Hepatocyte (in vitro differentiated cells): ENCODE measurements at regions not wholly inside any gene's neighbourhood (a gene's known extent, or its start where the extent isn't known, plus 50 kb on each side); places are given as distances from the start of the nearest gene placed in this dataset.

ENCODE experiments used
- DNase-seq: peaks from one replicate; pipeline ENCODE4 v3.0.0-alpha.2; 2016; ENCODE audit warnings: low spot score
- H2AFZ ChIP-seq: fragments of 200-600 bp; sonication (generic); 2 replicates; pipeline ENCODE4 v1.6.0; 2016; ENCODE audit warnings: antibody characterized with exemption, mild to moderate bottlenecking
- H3K27ac ChIP-seq: fragments of 200-600 bp; sonication (generic); 2 replicates; pipeline ENCODE4 v1.5.1; 2016; ENCODE audit warnings: mild to moderate bottlenecking
- H3K27me3 ChIP-seq: fragments of 200-600 bp; sonication (generic); 2 replicates; pipeline ENCODE4 v1.6.1; 2016
- H3K36me3 ChIP-seq: fragments of 200-600 bp; sonication (generic); replicated peaks from 2 replicates; pipeline ENCODE4 v1.5.1; 2016; ENCODE audit warnings: low read depth; ENCODE audit not compliant: insufficient read depth
- H3K4me1 ChIP-seq: fragments of 200-600 bp; sonication (generic); 2 replicates; pipeline ENCODE4 v1.5.1; 2016; ENCODE audit warnings: mild to moderate bottlenecking, moderate library complexity; ENCODE audit not compliant: insufficient read depth
- H3K4me2 ChIP-seq: fragments of 200-600 bp; sonication (generic); 2 replicates; pipeline ENCODE4 v1.6.0; 2016
- H3K4me3 ChIP-seq: fragments of 200-600 bp; sonication (generic); 2 replicates; pipeline ENCODE4 v1.5.1; 2016; ENCODE audit warnings: mild to moderate bottlenecking
- H3K79me2 ChIP-seq: fragments of 200-600 bp; sonication (generic); 2 replicates; pipeline ENCODE4 v1.6.0; 2017; ENCODE audit warnings: mild to moderate bottlenecking
- H3K9me2 ChIP-seq: fragments of 200-600 bp; sonication (generic); replicated peaks from 2 replicates; pipeline ENCODE4 v1.6.0; 2017; ENCODE audit warnings: mild to moderate bottlenecking; ENCODE audit not compliant: insufficient read depth
- H3K9me3 ChIP-seq: fragments of 200-600 bp; sonication (generic); 2 replicates; pipeline ENCODE4 v1.5.1; 2016; ENCODE audit warnings: low read depth, mild to moderate bottlenecking
- H4K20me1 ChIP-seq: fragments of 200-600 bp; sonication (generic); 2 replicates; pipeline ENCODE4 v1.6.0; 2016; ENCODE audit warnings: mild to moderate bottlenecking; ENCODE audit not compliant: insufficient read depth, poor library complexity, severe bottlenecking
- EZH2 ChIP-seq: fragments of 200-600 bp; sonication (generic); IDR thresholded peaks from 2 replicates; pipeline ENCODE4 v1.6.1; 2016; ENCODE audit warnings: antibody characterized with exemption, mild to moderate bottlenecking, borderline replicate concordance
- EZH2phosphoT487 ChIP-seq: fragments of 200-600 bp; sonication (generic); IDR thresholded peaks from one replicate; pipeline ENCODE4 v1.6.1; 2018; ENCODE audit warnings: antibody characterized with exemption, mild to moderate bottlenecking, low read depth, moderate library complexity; ENCODE audit not compliant: unreplicated experiment, severe bottlenecking
- WGBS: methylation state at CpG from one replicate; pipeline ENCODE4 v1.1.6; 2016; ENCODE audit warnings: low lambda C conversion rate; ENCODE audit errors: missing lambda C conversion rate; 5-methylcytosine and 5-hydroxymethylcytosine counted together
- TF ChIP-seq, protein P1 (sequence below): fragments of 200-600 bp; sonication (generic); IDR thresholded peaks from 2 replicates; pipeline ENCODE4 v1.5.1; 2016; ENCODE audit warnings: antibody characterized with exemption, mild to moderate bottlenecking; ENCODE audit not compliant: poor library complexity

DNA sequence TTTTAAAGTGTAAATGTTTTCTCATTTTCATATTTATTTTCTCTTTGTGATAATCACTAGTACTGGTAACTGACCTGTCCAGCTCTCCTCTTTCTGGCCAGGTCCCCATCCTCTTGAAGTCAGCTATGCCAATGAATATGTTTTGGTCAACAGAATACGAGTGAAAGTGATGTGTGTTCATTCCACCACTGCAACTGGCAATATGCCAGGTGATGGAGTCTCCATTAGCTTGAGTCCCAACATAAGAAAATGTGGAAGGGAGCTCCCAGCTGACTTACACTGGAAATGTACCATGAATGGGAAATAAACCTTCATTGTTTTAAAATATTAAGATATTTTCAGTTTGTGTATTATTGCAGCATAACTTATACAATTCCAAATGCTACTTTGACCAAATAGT is 75.8 kb downstream of the CCDC34 start:
- Histone ChIP-seq H3K4me2 (no peak overlapping the region), H3K9me3 (no peaks in the 10 kb centered on the region), H4K20me1 (no peaks in the 10 kb centered on the region), H3K9me2 (no peaks in the 10 kb centered on the region), H3K4me3 (no peak overlapping the region), H2AFZ (no peak overlapping the region), H3K4me1 (peaks cover 13% of the 10 kb centered on the region), H3K79me2 (no peaks in the 10 kb centered on the region), H3K27me3 (no peaks in the 10 kb centered on the region), H3K27ac (no peak overlapping the region), H3K36me3 (no peaks in the 10 kb centered on the region)
- DNase-seq: no peak
- no peak for TF ChIP-seq EZH2
- TF ChIP-seq, protein P1, sequence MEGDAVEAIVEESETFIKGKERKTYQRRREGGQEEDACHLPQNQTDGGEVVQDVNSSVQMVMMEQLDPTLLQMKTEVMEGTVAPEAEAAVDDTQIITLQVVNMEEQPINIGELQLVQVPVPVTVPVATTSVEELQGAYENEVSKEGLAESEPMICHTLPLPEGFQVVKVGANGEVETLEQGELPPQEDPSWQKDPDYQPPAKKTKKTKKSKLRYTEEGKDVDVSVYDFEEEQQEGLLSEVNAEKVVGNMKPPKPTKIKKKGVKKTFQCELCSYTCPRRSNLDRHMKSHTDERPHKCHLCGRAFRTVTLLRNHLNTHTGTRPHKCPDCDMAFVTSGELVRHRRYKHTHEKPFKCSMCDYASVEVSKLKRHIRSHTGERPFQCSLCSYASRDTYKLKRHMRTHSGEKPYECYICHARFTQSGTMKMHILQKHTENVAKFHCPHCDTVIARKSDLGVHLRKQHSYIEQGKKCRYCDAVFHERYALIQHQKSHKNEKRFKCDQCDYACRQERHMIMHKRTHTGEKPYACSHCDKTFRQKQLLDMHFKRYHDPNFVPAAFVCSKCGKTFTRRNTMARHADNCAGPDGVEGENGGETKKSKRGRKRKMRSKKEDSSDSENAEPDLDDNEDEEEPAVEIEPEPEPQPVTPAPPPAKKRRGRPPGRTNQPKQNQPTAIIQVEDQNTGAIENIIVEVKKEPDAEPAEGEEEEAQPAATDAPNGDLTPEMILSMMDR: no peak
- TF ChIP-seq EZH2phosphoT487: no peak
- 81% methylated on average over 1 of the region's 1 CpG for WGBS

GRCh38 chr11:27285761-27286160 is 77.3 kb downstream of the CCDC34 start:
- Histone ChIP-seq H3K4me1 (peaks cover 4% of the 10 kb centered on the region), H3K4me2 (no peak overlapping the region), H3K9me2 (no peaks in the 10 kb centered on the region), H3K36me3 (no peaks in the 10 kb centered on the region), H3K9me3 (no peaks in the 10 kb centered on the region), H4K20me1 (no peaks in the 10 kb centered on the region), H3K27ac (no peak overlapping the region), H3K4me3 (no peak overlapping the region), H3K27me3 (no peaks in the 10 kb centered on the region), H2AFZ (no peak overlapping the region), H3K79me2 (no peaks in the 10 kb centered on the region)
- TF ChIP-seq, protein P1: no peak
- TF ChIP-seq EZH2phosphoT487 (no peak), EZH2 (no peak)
- 75% methylated on average over 3 of the region's 3 CpGs for WGBS
- no peak for DNase-seq

DNA sequence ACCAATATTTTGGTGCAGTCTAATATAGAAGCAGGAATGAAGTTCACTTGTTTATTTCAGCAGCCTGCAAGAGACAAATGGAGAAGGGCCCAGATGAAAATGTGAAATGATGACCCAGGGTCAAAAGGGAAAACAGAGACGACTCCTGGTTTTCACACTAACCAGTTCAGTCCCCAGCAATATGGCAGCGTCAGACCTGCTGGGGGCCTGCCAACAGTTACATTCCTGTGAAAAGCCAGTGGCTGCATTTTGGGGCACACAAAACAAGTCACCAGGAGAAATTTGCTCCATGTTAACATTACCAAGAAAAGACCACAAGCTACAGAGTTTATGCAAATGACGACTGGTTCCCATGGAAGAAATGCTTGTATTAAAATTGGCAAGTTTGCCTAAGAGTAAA is 80.2 kb downstream of the CCDC34 start:
- no peak for DNase-seq

More for the DNA sequence above, 80.2 kb downstream of the CCDC34 start:
- 73% methylated on average over 3 of the region's 3 CpGs for WGBS
- Histone ChIP-seq H3K4me3 (no peak overlapping the region), H3K27ac (no peak overlapping the region), H2AFZ (no peak overlapping the region), H3K9me3 (no peaks in the 10 kb centered on the region), H3K79me2 (no peaks in the 10 kb centered on the region), H3K27me3 (no peaks in the 10 kb centered on the region), H3K4me2 (no peak overlapping the region), H3K4me1 (no peaks in the 10 kb centered on the region), H3K36me3 (no peaks in the 10 kb centered on the region), H4K20me1 (no peaks in the 10 kb centered on the region), H3K9me2 (no peaks in the 10 kb centered on the region)
- no peak for TF ChIP-seq EZH2phosphoT487
- TF ChIP-seq, protein P1: no peak
- no peak for TF ChIP-seq EZH2
